ENCODE measurements at regions not wholly inside any gene's neighbourhood (a gene's known extent, or its start where the extent isn't known, plus 50 kb on each side); places are given as distances from the start of the nearest gene placed in this dataset.
"Not testable (repeated sequence)": the region's sequence is repeated elsewhere in the genome, so short reads cannot be mapped to it uniquely, and the experiment has no call there.

DNA sequence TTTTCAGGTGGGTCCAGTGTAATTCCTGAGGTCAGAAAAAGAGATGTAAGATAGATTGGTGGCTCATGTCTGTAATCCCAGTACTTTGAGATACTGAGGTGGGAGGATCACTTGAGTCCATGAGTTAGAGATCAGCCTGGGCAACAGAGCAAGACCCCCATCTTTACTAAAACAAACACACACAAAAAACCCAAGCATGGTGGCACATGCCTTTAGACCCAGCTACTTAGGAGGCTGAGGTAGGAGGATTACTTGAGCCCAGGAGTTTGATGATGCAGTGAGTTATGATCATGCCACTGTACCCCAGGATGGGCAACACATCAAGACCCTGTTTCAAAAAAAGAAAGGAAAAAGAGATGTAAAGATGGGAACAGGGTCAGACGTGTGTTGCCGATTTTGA lies 857.4 kb upstream of the NDST4 start:
- H3K27me3 ChIP-seq (ENCODE audit: control insufficient read depth in 3 of 3, insufficient read depth in 3 of 3, low read length in 2 of 3): no peaks in the 10 kb centered on the region
- ATAC-seq (ENCODE audit: insufficient read depth, low FRiP score): no peak

DNA sequence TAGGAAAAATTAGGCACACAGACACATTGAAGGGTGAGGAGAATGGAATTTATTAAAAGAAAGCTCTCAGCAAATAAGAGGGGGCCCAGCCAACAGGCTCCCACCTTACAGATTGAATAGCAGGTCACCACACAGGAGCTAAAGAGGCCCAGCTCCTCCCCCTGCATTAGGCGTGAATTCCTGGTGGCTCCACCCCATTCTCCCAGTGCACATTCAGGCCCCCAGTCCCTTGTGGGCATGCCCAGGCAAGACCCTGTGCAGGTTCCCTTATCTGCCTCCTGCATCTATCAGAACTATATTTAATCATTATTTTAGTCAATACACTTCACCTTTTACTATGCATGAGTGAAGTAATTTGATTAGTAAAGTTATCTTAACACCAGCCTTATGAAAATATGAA lies 856.3 kb upstream of the NDST4 start:
- 76 to 83% methylated on average over 1 of the region's 1 CpG for WGBS, 2 donors
- no peak for ATAC-seq (ENCODE audit: insufficient read depth, low FRiP score)

More for the DNA sequence above, 857.4 kb upstream of the NDST4 start:
- no peak for DNase-seq
- H3K27ac ChIP-seq (ENCODE audit: low read depth in 1 of 2, low read length in 1 of 2): no peak overlapping the region
- H3K36me3 ChIP-seq (ENCODE audit: control insufficient read depth in 4 of 4, insufficient read depth in 4 of 4, low read length in 4 of 4): no peaks in the 10 kb centered on the region
- TF ChIP-seq, protein P1, sequence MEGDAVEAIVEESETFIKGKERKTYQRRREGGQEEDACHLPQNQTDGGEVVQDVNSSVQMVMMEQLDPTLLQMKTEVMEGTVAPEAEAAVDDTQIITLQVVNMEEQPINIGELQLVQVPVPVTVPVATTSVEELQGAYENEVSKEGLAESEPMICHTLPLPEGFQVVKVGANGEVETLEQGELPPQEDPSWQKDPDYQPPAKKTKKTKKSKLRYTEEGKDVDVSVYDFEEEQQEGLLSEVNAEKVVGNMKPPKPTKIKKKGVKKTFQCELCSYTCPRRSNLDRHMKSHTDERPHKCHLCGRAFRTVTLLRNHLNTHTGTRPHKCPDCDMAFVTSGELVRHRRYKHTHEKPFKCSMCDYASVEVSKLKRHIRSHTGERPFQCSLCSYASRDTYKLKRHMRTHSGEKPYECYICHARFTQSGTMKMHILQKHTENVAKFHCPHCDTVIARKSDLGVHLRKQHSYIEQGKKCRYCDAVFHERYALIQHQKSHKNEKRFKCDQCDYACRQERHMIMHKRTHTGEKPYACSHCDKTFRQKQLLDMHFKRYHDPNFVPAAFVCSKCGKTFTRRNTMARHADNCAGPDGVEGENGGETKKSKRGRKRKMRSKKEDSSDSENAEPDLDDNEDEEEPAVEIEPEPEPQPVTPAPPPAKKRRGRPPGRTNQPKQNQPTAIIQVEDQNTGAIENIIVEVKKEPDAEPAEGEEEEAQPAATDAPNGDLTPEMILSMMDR (IDR thresholded peaks at IDR 0.05; ENCODE audit: control extremely low read depth, extremely low read depth): no peak
- no peaks in the 10 kb centered on the region for H3K9me3 ChIP-seq (ENCODE audit: control insufficient read depth in 4 of 4, insufficient read depth in 3 of 4, low read length in 3 of 4)
- no peak overlapping the region for H3K9ac ChIP-seq (ENCODE audit: insufficient read depth in 1 of 2, low read length in 2 of 2)
- no peaks in the 10 kb centered on the region for H3K4me1 ChIP-seq (ENCODE audit: control insufficient read depth in 5 of 5, insufficient read depth in 5 of 5, low read length in 5 of 5)
- no peak overlapping the region for H3K4me3 ChIP-seq
- WGBS, 2 donors: 82 to 94% methylated on average over 2 of the region's 2 CpGs

DNA sequence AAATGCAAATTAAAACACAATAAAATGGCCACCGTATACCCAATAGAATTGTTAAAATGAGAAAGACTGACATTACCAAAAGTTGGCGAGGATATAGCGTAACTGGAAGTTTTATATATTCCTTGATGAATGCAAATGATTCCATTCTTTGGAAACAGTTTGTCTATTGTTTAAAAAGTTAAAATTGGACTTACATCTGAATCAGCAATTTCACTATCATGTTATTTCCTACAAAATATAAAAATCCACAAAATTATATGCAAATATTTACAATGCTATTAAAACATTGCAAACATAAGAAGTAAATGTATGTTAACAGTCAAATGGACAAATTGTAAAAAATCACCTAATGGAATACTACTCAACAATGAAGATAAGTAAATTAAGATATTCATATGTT lies 852.2 kb upstream of the NDST4 start:
- WGBS, 2 donors: 95% methylated on average over 3 of the region's 3 CpGs
- H3K9ac ChIP-seq (ENCODE audit: insufficient read depth in 1 of 2, low read length in 2 of 2): no peak overlapping the region
- H3K27ac ChIP-seq (ENCODE audit: low read depth in 1 of 2, low read length in 1 of 2): no peak overlapping the region
- TF ChIP-seq, protein P1 (IDR thresholded peaks at IDR 0.05; ENCODE audit: control extremely low read depth, extremely low read depth): no peak
- no peaks in the 10 kb centered on the region for H3K9me3 ChIP-seq (ENCODE audit: control insufficient read depth in 4 of 4, insufficient read depth in 3 of 4, low read length in 3 of 4)
- ATAC-seq (ENCODE audit: insufficient read depth, low FRiP score) (no peak), DNase-seq (no peak)
- no peak overlapping the region for H3K4me3 ChIP-seq
- no peaks in the 10 kb centered on the region for H3K4me1 ChIP-seq (ENCODE audit: control insufficient read depth in 5 of 5, insufficient read depth in 5 of 5, low read length in 5 of 5)
- H3K36me3 ChIP-seq (ENCODE audit: control insufficient read depth in 4 of 4, insufficient read depth in 4 of 4, low read length in 4 of 4): no peaks in the 10 kb centered on the region
- no peaks in the 10 kb centered on the region for H3K27me3 ChIP-seq (ENCODE audit: control insufficient read depth in 3 of 3, insufficient read depth in 3 of 3, low read length in 2 of 3)

More for the DNA sequence above, 856.3 kb upstream of the NDST4 start:
- no peak for DNase-seq
- TF ChIP-seq, protein P1 (IDR thresholded peaks at IDR 0.05; ENCODE audit: control extremely low read depth, extremely low read depth): no peak
- Histone ChIP-seq H3K27me3 (ENCODE audit: control insufficient read depth in 3 of 3, insufficient read depth in 3 of 3, low read length in 2 of 3) (no peaks in the 10 kb centered on the region), H3K9ac (ENCODE audit: insufficient read depth in 1 of 2, low read length in 2 of 2) (no peak overlapping the region), H3K4me3 (no peak overlapping the region), H3K9me3 (ENCODE audit: control insufficient read depth in 4 of 4, insufficient read depth in 3 of 4, low read length in 3 of 4) (no peaks in the 10 kb centered on the region), H3K36me3 (ENCODE audit: control insufficient read depth in 4 of 4, insufficient read depth in 4 of 4, low read length in 4 of 4) (no peaks in the 10 kb centered on the region), H3K27ac (ENCODE audit: low read depth in 1 of 2, low read length in 1 of 2) (no peak overlapping the region), H3K4me1 (ENCODE audit: control insufficient read depth in 5 of 5, insufficient read depth in 5 of 5, low read length in 5 of 5) (no peaks in the 10 kb centered on the region)

DNA sequence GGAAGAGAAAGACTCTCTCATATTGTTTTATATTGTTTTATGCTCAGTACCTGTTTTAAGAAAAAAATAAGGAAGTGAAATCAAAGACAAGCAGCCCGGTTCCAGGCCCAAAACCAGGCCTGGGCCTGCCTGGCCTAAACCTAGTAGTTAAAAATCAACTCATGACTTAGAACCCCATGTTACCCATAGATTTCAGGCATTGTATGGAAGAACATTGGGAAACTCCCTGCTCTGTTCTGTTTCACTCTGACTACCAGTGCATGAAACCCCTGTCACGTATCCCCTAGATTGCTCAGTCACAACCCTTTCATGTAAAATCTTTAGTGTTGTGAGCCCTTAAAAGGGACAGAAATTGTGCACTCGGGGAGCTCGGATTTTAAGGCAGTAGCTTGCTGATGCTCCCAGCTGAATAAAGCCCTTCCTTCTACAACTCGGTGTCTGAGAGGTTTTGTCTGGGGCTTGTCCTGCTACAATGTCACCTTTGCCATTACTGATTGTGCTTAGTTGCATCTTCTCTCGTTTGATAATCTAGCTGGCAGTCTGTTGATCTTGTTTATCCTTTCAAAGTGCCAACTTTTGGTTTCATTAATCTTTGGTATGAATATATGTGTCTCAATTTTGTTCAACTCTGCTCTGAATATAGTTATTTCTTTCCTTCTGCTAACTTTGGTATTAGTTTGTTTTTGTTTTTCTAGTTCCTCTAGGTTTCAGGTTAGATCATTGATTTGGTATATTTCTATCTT lies 842.8 kb upstream of the NDST4 start:
- not testable (repeated sequence) for H3K4me1 ChIP-seq (ENCODE audit: control insufficient read depth in 5 of 5, insufficient read depth in 5 of 5, low read length in 5 of 5); H3K9ac ChIP-seq (ENCODE audit: insufficient read depth in 1 of 2, low read length in 2 of 2); H3K36me3 ChIP-seq (ENCODE audit: control insufficient read depth in 4 of 4, insufficient read depth in 4 of 4, low read length in 4 of 4); H3K27ac ChIP-seq (ENCODE audit: low read depth in 1 of 2, low read length in 1 of 2); DNase-seq; H3K4me3 ChIP-seq; ATAC-seq (ENCODE audit: insufficient read depth, low FRiP score); H3K9me3 ChIP-seq (ENCODE audit: control insufficient read depth in 4 of 4, insufficient read depth in 3 of 4, low read length in 3 of 4); H3K27me3 ChIP-seq (ENCODE audit: control insufficient read depth in 3 of 3, insufficient read depth in 3 of 3, low read length in 2 of 3)
- 73 to 74% methylated on average over 6 of the region's 6 CpGs for WGBS, 2 donors

All from lung (tissue), 11 donors.